WTC11 (cell line): ENCODE measurements at regions not wholly inside any gene's neighbourhood (a gene's known extent, or its start where the extent isn't known, plus 50 kb on each side); places are given as distances from the start of the nearest gene placed in this dataset.

Experiments
- ATAC-seq: fragments of 200-7000 bp; cut with Tn5 transposase; 2 replicates; pipeline ENCODE4 v1.10.0; 2021; ENCODE audit warnings: mild to moderate bottlenecking, moderate library complexity
- CTCF ChIA-PET: fragments of 300-600 bp; sonication (Branson Sonifier 250); formaldehyde crosslinking; loops from one replicate; lab custom pipeline; 2021; ENCODE audit warnings: antibody characterized with exemption; lab: Charles Lee
- POLR2A ChIA-PET: fragments of 350-600 bp; sonication (Branson Sonifier 250); formaldehyde crosslinking; loops from one replicate; lab custom pipeline; 2021; ENCODE audit warnings: antibody characterized with exemption; lab: Charles Lee
- DNase-seq: peaks from one replicate; pipeline ENCODE4 v3.0.0; 2021; ENCODE audit warnings: low spot score
- H3K27ac Mint-ChIP-seq: 2 replicates; pipeline ENCODE4 v1.8.0; 2021; ENCODE audit warnings: mixed read lengths
- H3K27me3 Mint-ChIP-seq: 2 replicates; pipeline ENCODE4 v1.8.0; 2021; ENCODE audit warnings: low read depth, mild to moderate bottlenecking, moderate library complexity, mixed read lengths
- H3K36me3 Mint-ChIP-seq: 2 replicates; pipeline ENCODE4 v1.8.0; 2021; ENCODE audit warnings: mixed read lengths
- H3K4me1 Mint-ChIP-seq: 2 replicates; pipeline ENCODE4 v1.8.0; 2022; ENCODE audit warnings: mixed read lengths
- H3K4me3 Mint-ChIP-seq: 2 replicates; pipeline ENCODE4 v1.8.0; 2021; ENCODE audit warnings: mild to moderate bottlenecking, moderate library complexity, mixed read lengths
- H3K9me3 Mint-ChIP-seq: 2 replicates; pipeline ENCODE4 v1.8.0; 2021; ENCODE audit warnings: mixed read lengths
- ELF4 ChIP-seq: sonication (generic); formaldehyde crosslinking; IDR thresholded peaks from 2 replicates; pipeline ENCODE4 v1.8.1; 2022; ENCODE audit warnings: low read depth, mild to moderate bottlenecking, moderate library complexity, missing genetic modification reagents
- GABPB1 ChIP-seq: sonication (generic); formaldehyde crosslinking; IDR thresholded peaks from 2 replicates; pipeline ENCODE4 v1.8.1; 2023; ENCODE audit warnings: mild to moderate bottlenecking, missing genetic modification reagents
- JAZF1 ChIP-seq: fragments of 250-450 bp; sonication (Bioruptor Pico); IDR thresholded peaks from 2 replicates; pipeline ENCODE4 v1.9.0; 2021; ENCODE audit warnings: moderate library complexity, mild to moderate bottlenecking, inconsistent platforms
- JUN ChIP-seq: sonication (generic); formaldehyde crosslinking; IDR thresholded peaks from 2 replicates; pipeline ENCODE4 v1.8.0; 2023; ENCODE audit warnings: mild to moderate bottlenecking, missing genetic modification reagents
- MYBL2 ChIP-seq: sonication (generic); formaldehyde crosslinking; IDR thresholded peaks from 2 replicates; pipeline ENCODE4 v1.8.1; 2023; ENCODE audit warnings: mild to moderate bottlenecking, moderate library complexity, missing genetic modification reagents
- NFYB ChIP-seq: sonication (generic); formaldehyde crosslinking; conservative IDR thresholded peaks from 2 replicates; pipeline ENCODE4 v1.8.0; 2022; ENCODE audit warnings: low read depth, missing genetic modification reagents
- NR3C1 ChIP-seq: sonication (generic); formaldehyde crosslinking; conservative IDR thresholded peaks from 2 replicates; pipeline ENCODE4 v1.8.1; 2023; ENCODE audit warnings: low read depth, mild to moderate bottlenecking, missing genetic modification reagents
- OVOL2 ChIP-seq: fragments of 250-450 bp; sonication (Bioruptor Pico); IDR thresholded peaks from 2 replicates; pipeline ENCODE4 v1.9.0; 2021; ENCODE audit warnings: mild to moderate bottlenecking, borderline replicate concordance
- RELA ChIP-seq: sonication (generic); formaldehyde crosslinking; IDR thresholded peaks from 2 replicates; pipeline ENCODE4 v1.8.1; 2022; ENCODE audit warnings: missing genetic modification reagents, mild to moderate bottlenecking, borderline replicate concordance
- RORB ChIP-seq: fragments of 250-450 bp; sonication (Bioruptor Pico); IDR thresholded peaks from 2 replicates; pipeline ENCODE4 v1.9.0; 2021; ENCODE audit warnings: mild to moderate bottlenecking
- SMAD3 ChIP-seq: sonication (generic); formaldehyde crosslinking; IDR thresholded peaks from 2 replicates; pipeline ENCODE4 v1.8.0; 2022; ENCODE audit warnings: missing genetic modification reagents, mild to moderate bottlenecking, borderline replicate concordance
- SMAD4 ChIP-seq: sonication (generic); formaldehyde crosslinking; IDR thresholded peaks from 2 replicates; pipeline ENCODE4 v1.8.0; 2022; ENCODE audit warnings: mild to moderate bottlenecking, missing genetic modification reagents
- SP1 ChIP-seq: sonication (generic); formaldehyde crosslinking; conservative IDR thresholded peaks from 2 replicates; pipeline ENCODE4 v1.8.1; 2022; ENCODE audit warnings: missing genetic modification reagents
- TEAD4 ChIP-seq: sonication (generic); formaldehyde crosslinking; IDR thresholded peaks from 2 replicates; pipeline ENCODE4 v1.8.0; 2022; ENCODE audit warnings: mild to moderate bottlenecking, missing genetic modification reagents
- ZNF219 ChIP-seq: sonication (generic); formaldehyde crosslinking; IDR thresholded peaks from 2 replicates; pipeline ENCODE4 v1.8.0; 2023; ENCODE audit warnings: missing genetic modification reagents, mild to moderate bottlenecking, borderline replicate concordance
- ZNF317 ChIP-seq: sonication (generic); formaldehyde crosslinking; IDR thresholded peaks from 2 replicates; pipeline ENCODE4 v1.8.1; 2023; ENCODE audit warnings: low read depth, mild to moderate bottlenecking, moderate library complexity, missing genetic modification reagents, borderline replicate concordance
- ZNF416 ChIP-seq: fragments of 250-450 bp; sonication (Bioruptor Pico); IDR thresholded peaks from 2 replicates; pipeline ENCODE4 v1.9.0; 2021; ENCODE audit warnings: mild to moderate bottlenecking, inconsistent platforms
- ZNF423 ChIP-seq: fragments of 250-450 bp; sonication (Bioruptor Pico); IDR thresholded peaks from 2 replicates; pipeline ENCODE4 v2.1.2; 2022; ENCODE audit warnings: mild to moderate bottlenecking, moderate library complexity
- TF ChIP-seq, protein P1 (sequence below): fragments of 250-450 bp; sonication (Bioruptor Pico); IDR thresholded peaks from 2 replicates; pipeline ENCODE4 v1.9.0; 2021; ENCODE audit warnings: mild to moderate bottlenecking, borderline replicate concordance
- TF ChIP-seq, protein P2 (sequence below): fragments of 250-450 bp; sonication (Bioruptor Pico); IDR thresholded peaks from 2 replicates; pipeline ENCODE4 v1.8.0; 2021; ENCODE audit warnings: mild to moderate bottlenecking
- TF ChIP-seq, protein P3 (sequence below): sonication (generic); formaldehyde crosslinking; IDR thresholded peaks from 2 replicates; pipeline ENCODE4 v1.8.1; 2023; ENCODE audit warnings: mild to moderate bottlenecking, missing genetic modification reagents, moderate library complexity
- TF ChIP-seq, protein P4 (sequence below): sonication (generic); formaldehyde crosslinking; IDR thresholded peaks from 2 replicates; pipeline ENCODE4 v1.8.1; 2022; ENCODE audit warnings: mild to moderate bottlenecking, missing genetic modification reagents, moderate library complexity, borderline replicate concordance
- TF ChIP-seq, protein P5 (sequence below): fragments of 250-450 bp; sonication (Bioruptor Pico); IDR thresholded peaks from 2 replicates; pipeline ENCODE4 v1.9.0; 2021; ENCODE audit warnings: moderate library complexity, mild to moderate bottlenecking, inconsistent platforms, borderline replicate concordance
- TF ChIP-seq, protein P6 (sequence below): sonication (generic); formaldehyde crosslinking; IDR thresholded peaks from 2 replicates; pipeline ENCODE4 v1.8.0; 2022; ENCODE audit warnings: missing genetic modification reagents
- TF ChIP-seq, protein P7 (sequence below): sonication (generic); formaldehyde crosslinking; conservative IDR thresholded peaks from 2 replicates; pipeline ENCODE4 v1.8.1; 2022; ENCODE audit warnings: mild to moderate bottlenecking, missing genetic modification reagents

DNA sequence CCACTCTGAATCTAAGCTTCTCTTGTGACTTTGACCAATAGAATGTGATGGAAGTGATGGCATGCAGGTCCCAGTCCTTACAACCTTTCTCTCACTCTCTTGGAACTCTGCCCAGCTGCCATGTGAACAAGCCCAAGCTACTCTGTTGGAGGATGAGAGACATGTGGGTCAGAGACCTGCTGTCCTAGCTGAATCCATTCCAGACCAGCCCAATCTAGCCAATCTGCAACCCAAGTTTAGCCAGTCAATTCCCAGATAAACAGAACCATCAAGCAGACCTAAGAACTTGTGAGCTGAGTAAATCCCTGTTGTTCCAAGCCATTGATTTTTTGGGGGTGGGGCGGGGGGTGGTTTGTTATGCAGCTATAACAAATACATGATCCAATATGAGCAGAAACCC is 69.2 kb upstream of the GRK3 start (continued):
- TF ChIP-seq, protein P1, sequence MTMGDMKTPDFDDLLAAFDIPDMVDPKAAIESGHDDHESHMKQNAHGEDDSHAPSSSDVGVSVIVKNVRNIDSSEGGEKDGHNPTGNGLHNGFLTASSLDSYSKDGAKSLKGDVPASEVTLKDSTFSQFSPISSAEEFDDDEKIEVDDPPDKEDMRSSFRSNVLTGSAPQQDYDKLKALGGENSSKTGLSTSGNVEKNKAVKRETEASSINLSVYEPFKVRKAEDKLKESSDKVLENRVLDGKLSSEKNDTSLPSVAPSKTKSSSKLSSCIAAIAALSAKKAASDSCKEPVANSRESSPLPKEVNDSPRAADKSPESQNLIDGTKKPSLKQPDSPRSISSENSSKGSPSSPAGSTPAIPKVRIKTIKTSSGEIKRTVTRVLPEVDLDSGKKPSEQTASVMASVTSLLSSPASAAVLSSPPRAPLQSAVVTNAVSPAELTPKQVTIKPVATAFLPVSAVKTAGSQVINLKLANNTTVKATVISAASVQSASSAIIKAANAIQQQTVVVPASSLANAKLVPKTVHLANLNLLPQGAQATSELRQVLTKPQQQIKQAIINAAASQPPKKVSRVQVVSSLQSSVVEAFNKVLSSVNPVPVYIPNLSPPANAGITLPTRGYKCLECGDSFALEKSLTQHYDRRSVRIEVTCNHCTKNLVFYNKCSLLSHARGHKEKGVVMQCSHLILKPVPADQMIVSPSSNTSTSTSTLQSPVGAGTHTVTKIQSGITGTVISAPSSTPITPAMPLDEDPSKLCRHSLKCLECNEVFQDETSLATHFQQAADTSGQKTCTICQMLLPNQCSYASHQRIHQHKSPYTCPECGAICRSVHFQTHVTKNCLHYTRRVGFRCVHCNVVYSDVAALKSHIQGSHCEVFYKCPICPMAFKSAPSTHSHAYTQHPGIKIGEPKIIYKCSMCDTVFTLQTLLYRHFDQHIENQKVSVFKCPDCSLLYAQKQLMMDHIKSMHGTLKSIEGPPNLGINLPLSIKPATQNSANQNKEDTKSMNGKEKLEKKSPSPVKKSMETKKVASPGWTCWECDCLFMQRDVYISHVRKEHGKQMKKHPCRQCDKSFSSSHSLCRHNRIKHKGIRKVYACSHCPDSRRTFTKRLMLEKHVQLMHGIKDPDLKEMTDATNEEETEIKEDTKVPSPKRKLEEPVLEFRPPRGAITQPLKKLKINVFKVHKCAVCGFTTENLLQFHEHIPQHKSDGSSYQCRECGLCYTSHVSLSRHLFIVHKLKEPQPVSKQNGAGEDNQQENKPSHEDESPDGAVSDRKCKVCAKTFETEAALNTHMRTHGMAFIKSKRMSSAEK (CRISPR knock-in tag), result no peak
- TF ChIP-seq, protein P2, sequence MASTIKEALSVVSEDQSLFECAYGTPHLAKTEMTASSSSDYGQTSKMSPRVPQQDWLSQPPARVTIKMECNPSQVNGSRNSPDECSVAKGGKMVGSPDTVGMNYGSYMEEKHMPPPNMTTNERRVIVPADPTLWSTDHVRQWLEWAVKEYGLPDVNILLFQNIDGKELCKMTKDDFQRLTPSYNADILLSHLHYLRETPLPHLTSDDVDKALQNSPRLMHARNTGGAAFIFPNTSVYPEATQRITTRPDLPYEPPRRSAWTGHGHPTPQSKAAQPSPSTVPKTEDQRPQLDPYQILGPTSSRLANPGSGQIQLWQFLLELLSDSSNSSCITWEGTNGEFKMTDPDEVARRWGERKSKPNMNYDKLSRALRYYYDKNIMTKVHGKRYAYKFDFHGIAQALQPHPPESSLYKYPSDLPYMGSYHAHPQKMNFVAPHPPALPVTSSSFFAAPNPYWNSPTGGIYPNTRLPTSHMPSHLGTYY (CRISPR knock-in tag), result no peak
- TF ChIP-seq SP1 (no peak), NFYB (no peak), MYBL2 (no peak)
- TF ChIP-seq, protein P3, sequence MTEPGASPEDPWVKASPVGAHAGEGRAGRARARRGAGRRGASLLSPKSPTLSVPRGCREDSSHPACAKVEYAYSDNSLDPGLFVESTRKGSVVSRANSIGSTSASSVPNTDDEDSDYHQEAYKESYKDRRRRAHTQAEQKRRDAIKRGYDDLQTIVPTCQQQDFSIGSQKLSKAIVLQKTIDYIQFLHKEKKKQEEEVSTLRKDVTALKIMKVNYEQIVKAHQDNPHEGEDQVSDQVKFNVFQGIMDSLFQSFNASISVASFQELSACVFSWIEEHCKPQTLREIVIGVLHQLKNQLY (CRISPR knock-in tag), result no peak

DNA sequence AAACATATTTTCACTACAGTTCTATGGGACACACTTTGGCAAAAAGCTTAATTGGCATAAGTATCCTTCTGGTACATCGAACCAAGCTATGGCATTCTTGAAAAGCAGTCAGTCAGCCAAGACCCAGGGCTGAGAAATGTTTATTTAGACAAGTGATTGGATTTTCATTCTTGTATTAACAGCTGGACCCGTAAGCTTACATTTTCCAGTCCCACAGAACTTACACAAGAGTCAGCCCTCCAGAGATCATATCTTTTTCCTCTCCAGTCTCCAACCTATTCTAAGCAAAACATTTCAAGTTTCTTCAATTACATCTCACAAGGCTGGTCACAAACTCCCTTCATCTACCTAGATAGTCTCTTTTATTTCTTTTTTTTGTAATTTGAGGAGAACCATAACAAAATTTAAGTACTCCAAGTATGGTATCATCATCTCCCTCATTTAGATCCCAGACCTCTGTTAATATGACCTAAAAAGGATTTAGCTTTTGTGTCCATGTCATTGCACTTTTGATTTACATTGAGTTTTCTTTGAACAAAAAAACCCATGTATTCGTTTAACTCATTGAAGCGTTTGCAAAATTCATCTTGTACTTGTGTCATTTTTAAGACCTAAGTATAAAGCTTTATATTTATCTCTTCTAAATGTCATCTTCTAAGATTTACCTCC is 67.9 kb upstream of the GRK3 start:
- CTCF ChIA-PET, result no interaction called here
- Mint-ChIP-seq H3K27ac (no peak overlapping the region), H3K27me3 (no peaks in the 10 kb centered on the region), H3K36me3 (no peaks in the 10 kb centered on the region), H3K4me3 (no peak overlapping the region), H3K4me1 (peaks cover 11% of the 10 kb centered on the region), H3K9me3 (no peaks in the 10 kb centered on the region)
- POLR2A ChIA-PET, result interaction anchor here (1.1 kb wide), 1 partner anchor 308 kb away, joined by 8 read pairs; no protein-coding TSS in a partner anchor
- ATAC-seq (no peak), DNase-seq (no peak)
- no peak for TF ChIP-seq OVOL2 (CRISPR knock-in tag)
- TF ChIP-seq ZNF416 (CRISPR knock-in tag), result no peak
- TF ChIP-seq ELF4, result no peak
- TF ChIP-seq, protein P4, sequence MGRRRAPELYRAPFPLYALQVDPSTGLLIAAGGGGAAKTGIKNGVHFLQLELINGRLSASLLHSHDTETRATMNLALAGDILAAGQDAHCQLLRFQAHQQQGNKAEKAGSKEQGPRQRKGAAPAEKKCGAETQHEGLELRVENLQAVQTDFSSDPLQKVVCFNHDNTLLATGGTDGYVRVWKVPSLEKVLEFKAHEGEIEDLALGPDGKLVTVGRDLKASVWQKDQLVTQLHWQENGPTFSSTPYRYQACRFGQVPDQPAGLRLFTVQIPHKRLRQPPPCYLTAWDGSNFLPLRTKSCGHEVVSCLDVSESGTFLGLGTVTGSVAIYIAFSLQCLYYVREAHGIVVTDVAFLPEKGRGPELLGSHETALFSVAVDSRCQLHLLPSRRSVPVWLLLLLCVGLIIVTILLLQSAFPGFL (CRISPR knock-in tag), result no peak
- no peak for TF ChIP-seq ZNF317
- no peak for TF ChIP-seq JAZF1 (CRISPR knock-in tag)
- TF ChIP-seq ZNF423 (CRISPR knock-in tag), result no peak
- TF ChIP-seq SMAD3 (CRISPR knock-in tag), result no peak
- TF ChIP-seq ZNF219 (CRISPR knock-in tag), result no peak
- TF ChIP-seq, protein P5, sequence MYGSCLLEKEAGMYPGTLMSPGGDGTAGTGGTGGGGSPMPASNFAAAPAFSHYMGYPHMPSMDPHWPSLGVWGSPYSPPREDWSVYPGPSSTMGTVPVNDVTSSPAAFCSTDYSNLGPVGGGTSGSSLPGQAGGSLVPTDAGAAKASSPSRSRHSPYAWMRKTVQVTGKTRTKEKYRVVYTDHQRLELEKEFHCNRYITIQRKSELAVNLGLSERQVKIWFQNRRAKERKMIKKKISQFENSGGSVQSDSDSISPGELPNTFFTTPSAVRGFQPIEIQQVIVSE (CRISPR knock-in tag), result no peak
- TF ChIP-seq RORB (CRISPR knock-in tag), result no peak
- no peak for TF ChIP-seq TEAD4 (CRISPR knock-in tag)
- no peak for TF ChIP-seq RELA (CRISPR knock-in tag)
- no peak for TF ChIP-seq SMAD4 (CRISPR knock-in tag)
- TF ChIP-seq, protein P6, sequence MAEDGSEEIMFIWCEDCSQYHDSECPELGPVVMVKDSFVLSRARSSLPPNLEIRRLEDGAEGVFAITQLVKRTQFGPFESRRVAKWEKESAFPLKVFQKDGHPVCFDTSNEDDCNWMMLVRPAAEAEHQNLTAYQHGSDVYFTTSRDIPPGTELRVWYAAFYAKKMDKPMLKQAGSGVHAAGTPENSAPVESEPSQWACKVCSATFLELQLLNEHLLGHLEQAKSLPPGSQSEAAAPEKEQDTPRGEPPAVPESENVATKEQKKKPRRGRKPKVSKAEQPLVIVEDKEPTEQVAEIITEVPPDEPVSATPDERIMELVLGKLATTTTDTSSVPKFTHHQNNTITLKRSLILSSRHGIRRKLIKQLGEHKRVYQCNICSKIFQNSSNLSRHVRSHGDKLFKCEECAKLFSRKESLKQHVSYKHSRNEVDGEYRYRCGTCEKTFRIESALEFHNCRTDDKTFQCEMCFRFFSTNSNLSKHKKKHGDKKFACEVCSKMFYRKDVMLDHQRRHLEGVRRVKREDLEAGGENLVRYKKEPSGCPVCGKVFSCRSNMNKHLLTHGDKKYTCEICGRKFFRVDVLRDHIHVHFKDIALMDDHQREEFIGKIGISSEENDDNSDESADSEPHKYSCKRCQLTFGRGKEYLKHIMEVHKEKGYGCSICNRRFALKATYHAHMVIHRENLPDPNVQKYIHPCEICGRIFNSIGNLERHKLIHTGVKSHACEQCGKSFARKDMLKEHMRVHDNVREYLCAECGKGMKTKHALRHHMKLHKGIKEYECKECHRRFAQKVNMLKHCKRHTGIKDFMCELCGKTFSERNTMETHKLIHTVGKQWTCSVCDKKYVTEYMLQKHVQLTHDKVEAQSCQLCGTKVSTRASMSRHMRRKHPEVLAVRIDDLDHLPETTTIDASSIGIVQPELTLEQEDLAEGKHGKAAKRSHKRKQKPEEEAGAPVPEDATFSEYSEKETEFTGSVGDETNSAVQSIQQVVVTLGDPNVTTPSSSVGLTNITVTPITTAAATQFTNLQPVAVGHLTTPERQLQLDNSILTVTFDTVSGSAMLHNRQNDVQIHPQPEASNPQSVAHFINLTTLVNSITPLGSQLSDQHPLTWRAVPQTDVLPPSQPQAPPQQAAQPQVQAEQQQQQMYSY (CRISPR knock-in tag), result no peak
- no peak for TF ChIP-seq GABPB1
- no peak for TF ChIP-seq NR3C1 (CRISPR knock-in tag)
- no peak for TF ChIP-seq JUN
- TF ChIP-seq, protein P7, sequence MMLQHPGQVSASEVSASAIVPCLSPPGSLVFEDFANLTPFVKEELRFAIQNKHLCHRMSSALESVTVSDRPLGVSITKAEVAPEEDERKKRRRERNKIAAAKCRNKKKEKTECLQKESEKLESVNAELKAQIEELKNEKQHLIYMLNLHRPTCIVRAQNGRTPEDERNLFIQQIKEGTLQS (CRISPR knock-in tag), result no peak
